ENCODE measurements at regions not wholly inside any gene's neighbourhood (a gene's known extent, or its start where the extent isn't known, plus 50 kb on each side); places are given as distances from the start of the nearest gene placed in this dataset.

GRCh38 chr14:34062353-34062973, 111.6 kb upstream of the EGLN3 start:
- TF ChIP-seq, protein P1, sequence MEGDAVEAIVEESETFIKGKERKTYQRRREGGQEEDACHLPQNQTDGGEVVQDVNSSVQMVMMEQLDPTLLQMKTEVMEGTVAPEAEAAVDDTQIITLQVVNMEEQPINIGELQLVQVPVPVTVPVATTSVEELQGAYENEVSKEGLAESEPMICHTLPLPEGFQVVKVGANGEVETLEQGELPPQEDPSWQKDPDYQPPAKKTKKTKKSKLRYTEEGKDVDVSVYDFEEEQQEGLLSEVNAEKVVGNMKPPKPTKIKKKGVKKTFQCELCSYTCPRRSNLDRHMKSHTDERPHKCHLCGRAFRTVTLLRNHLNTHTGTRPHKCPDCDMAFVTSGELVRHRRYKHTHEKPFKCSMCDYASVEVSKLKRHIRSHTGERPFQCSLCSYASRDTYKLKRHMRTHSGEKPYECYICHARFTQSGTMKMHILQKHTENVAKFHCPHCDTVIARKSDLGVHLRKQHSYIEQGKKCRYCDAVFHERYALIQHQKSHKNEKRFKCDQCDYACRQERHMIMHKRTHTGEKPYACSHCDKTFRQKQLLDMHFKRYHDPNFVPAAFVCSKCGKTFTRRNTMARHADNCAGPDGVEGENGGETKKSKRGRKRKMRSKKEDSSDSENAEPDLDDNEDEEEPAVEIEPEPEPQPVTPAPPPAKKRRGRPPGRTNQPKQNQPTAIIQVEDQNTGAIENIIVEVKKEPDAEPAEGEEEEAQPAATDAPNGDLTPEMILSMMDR (conservative IDR thresholded peaks at IDR 0.05 in 1 of 2, IDR thresholded peaks at IDR 0.05 in 1 of 2; ENCODE audit: low read depth in 1 of 2, low read length in 2 of 2): no peak
- TF ChIP-seq EZH2 (IDR thresholded peaks at IDR 0.05; ENCODE audit: low read length, missing control alignments): no peak
